GM12878 (cell line): ENCODE measurements at regions not wholly inside any gene's neighbourhood (a gene's known extent, or its start where the extent isn't known, plus 50 kb on each side); places are given as distances from the start of the nearest gene placed in this dataset.

Experiments used
- ASH2L ChIP-seq: fragments of 300-600, 200-600 bp; sonication (generic); IDR thresholded peaks from 2 replicates; pipeline ENCODE4 v1.6.1; 2017; ENCODE audit warnings: low read depth, mild to moderate bottlenecking, borderline replicate concordance
- GATAD2B ChIP-seq: fragments of 450-650 bp; conservative IDR thresholded peaks from 2 replicates; pipeline ENCODE4 v1.6.1; 2017; ENCODE audit warnings: low read depth, mild to moderate bottlenecking, moderate library complexity
- JUNB ChIP-seq: IDR thresholded peaks from 2 replicates; pipeline ENCODE4 v1.6.1; 2016; ENCODE audit warnings: antibody characterized with exemption, mild to moderate bottlenecking
- PAX8 ChIP-seq: fragments of 450-650 bp; IDR thresholded peaks from 2 replicates; pipeline ENCODE4 v1.6.1; 2017; ENCODE audit warnings: mild to moderate bottlenecking, moderate library complexity
- POLR2A ChIP-seq: IDR thresholded peaks from 2 replicates; pipeline ENCODE4 v1.6.1; 2011; ENCODE audit warnings: low read depth, mild to moderate bottlenecking, low read length
- TF ChIP-seq, protein P1 (sequence below), 3 experiments: IDR thresholded peaks in 2 of 3; conservative IDR thresholded peaks in 1 of 3; 2 replicates each; pipeline ENCODE4 v1.5.1; 2011; ENCODE audit warnings: low read depth in 3 of 3, low read length in 3 of 3, mild to moderate bottlenecking in 3 of 3, control low read depth in 2 of 3, moderate library complexity in 2 of 3, inconsistent platforms in 1 of 3, mixed read lengths in 1 of 3; ENCODE audit not compliant: control insufficient read depth in 2 of 3, insufficient read depth in 1 of 3; ENCODE audit errors: extremely low read depth in 1 of 3

DNA sequence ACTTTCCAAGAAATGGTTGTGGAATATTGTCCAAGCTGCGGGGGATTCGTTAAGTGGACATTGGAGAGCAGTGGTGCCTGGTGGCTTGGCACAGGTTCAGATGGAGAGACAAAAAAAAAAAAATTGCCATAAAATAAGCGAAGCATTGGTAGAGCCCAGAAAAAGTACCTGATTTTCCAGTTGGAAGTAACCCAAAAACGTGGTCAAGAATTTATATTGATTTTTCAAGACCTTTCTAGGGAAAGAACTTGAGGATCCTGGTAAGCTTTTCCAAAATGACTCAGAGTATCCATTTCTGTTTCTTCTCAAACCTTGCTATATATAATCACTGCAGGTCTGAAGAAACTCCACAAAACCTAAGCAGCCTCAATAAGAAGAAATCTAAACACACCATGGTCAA, 94.6 kb downstream of the ING1 start:
- TF ChIP-seq, protein P1, sequence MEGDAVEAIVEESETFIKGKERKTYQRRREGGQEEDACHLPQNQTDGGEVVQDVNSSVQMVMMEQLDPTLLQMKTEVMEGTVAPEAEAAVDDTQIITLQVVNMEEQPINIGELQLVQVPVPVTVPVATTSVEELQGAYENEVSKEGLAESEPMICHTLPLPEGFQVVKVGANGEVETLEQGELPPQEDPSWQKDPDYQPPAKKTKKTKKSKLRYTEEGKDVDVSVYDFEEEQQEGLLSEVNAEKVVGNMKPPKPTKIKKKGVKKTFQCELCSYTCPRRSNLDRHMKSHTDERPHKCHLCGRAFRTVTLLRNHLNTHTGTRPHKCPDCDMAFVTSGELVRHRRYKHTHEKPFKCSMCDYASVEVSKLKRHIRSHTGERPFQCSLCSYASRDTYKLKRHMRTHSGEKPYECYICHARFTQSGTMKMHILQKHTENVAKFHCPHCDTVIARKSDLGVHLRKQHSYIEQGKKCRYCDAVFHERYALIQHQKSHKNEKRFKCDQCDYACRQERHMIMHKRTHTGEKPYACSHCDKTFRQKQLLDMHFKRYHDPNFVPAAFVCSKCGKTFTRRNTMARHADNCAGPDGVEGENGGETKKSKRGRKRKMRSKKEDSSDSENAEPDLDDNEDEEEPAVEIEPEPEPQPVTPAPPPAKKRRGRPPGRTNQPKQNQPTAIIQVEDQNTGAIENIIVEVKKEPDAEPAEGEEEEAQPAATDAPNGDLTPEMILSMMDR (IDR thresholded peaks at IDR 0.05 in 2 of 3, conservative IDR thresholded peaks at IDR 0.05 in 1 of 3; ENCODE audit: control insufficient read depth in 2 of 3, extremely low read depth in 1 of 3, insufficient read depth in 1 of 3, low read depth in 3 of 3, low read length in 3 of 3) = no peak
- TF ChIP-seq POLR2A (no peak), PAX8 (no peak), ASH2L (no peak), GATAD2B (no peak), JUNB (no peak)
